KOPT-K1 (cell line): ENCODE measurements at regions not wholly inside any gene's neighbourhood (a gene's known extent, or its start where the extent isn't known, plus 50 kb on each side); places are given as distances from the start of the nearest gene placed in this dataset.
"Not testable (repeated sequence)": the region's sequence is repeated elsewhere in the genome, so short reads cannot be mapped to it uniquely, and the experiment has no call there.

Experiments used
- H3K27ac ChIP-seq: fragments of 200-600 bp; sonication (generic); 2 replicates; pipeline ENCODE4 v1.5.1; 2016; ENCODE audit warnings: antibody characterized with exemption, mild to moderate bottlenecking, low read depth, low read length; ENCODE audit not compliant: poor library complexity, severe bottlenecking
- H3K36me3 ChIP-seq: fragments of 200-600 bp; sonication (generic); 2 replicates; pipeline ENCODE4 v1.5.1; 2017; ENCODE audit warnings: antibody characterized with exemption, mild to moderate bottlenecking, low read length, moderate library complexity; ENCODE audit not compliant: insufficient read depth
- H3K9me3 ChIP-seq: fragments of 200-600 bp; sonication (generic); 2 replicates; pipeline ENCODE4 v1.5.1; 2017; ENCODE audit warnings: antibody characterized with exemption, low read length, mild to moderate bottlenecking; ENCODE audit not compliant: insufficient read depth, poor library complexity, severe bottlenecking

GRCh38 chr16:13357842-13358241 lies 456.4 kb downstream of the SHISA9 start:
- H3K27ac ChIP-seq, H3K9me3 ChIP-seq, H3K36me3 ChIP-seq: not testable (repeated sequence)

GRCh38 chr16:13359835-13360234 lies 458.4 kb downstream of the SHISA9 start:
- Histone ChIP-seq H3K9me3 (peaks cover 10% of the 10 kb centered on the region), H3K36me3 (no peaks in the 10 kb centered on the region), H3K27ac (no peak overlapping the region)

GRCh38 chr16:13372421-13372820 lies 471.0 kb downstream of the SHISA9 start:
- Histone ChIP-seq H3K36me3 (no peaks in the 10 kb centered on the region), H3K9me3 (no peaks in the 10 kb centered on the region)

GRCh38 chr16:13376174-13376573 lies 474.8 kb downstream of the SHISA9 start:
- Histone ChIP-seq H3K27ac (no peak overlapping the region), H3K36me3 (no peaks in the 10 kb centered on the region), H3K9me3 (no peaks in the 10 kb centered on the region)

More at GRCh38 chr16:13372421-13372820, 471.0 kb downstream of the SHISA9 start:
- H3K27ac ChIP-seq = no peak overlapping the region

- H3K27ac ChIP-seq = no peak overlapping the region
- no peaks in the 10 kb centered on the region for H3K36me3 ChIP-seq
- H3K9me3 ChIP-seq = no peaks in the 10 kb centered on the region
Measured at GRCh38 chr16:13377143-13377542, 475.7 kb downstream of the SHISA9 start.

- Histone ChIP-seq H3K27ac (no peak overlapping the region), H3K9me3 (no peaks in the 10 kb centered on the region), H3K36me3 (no peaks in the 10 kb centered on the region)
Measured at GRCh38 chr16:13378151-13378550, 476.8 kb downstream of the SHISA9 start.

- H3K36me3 ChIP-seq = no peaks in the 10 kb centered on the region
- no peak overlapping the region for H3K27ac ChIP-seq
- H3K9me3 ChIP-seq = no peaks in the 10 kb centered on the region
Measured at GRCh38 chr16:13379266-13379665, 477.9 kb downstream of the SHISA9 start.

GRCh38 chr16:13385156-13386040 lies 484.0 kb downstream of the SHISA9 start:
- H3K9me3 ChIP-seq = peaks cover 17% of the 10 kb centered on the region
- not testable (repeated sequence) for H3K27ac ChIP-seq

GRCh38 chr16:13390093-13390985 lies 488.9 kb downstream of the SHISA9 start:
- H3K27ac ChIP-seq = peak overlapping the region; percentile 55
- H3K36me3 ChIP-seq = no peaks in the 10 kb centered on the region
- H3K9me3 ChIP-seq = peaks cover 10% of the 10 kb centered on the region

More at GRCh38 chr16:13385156-13386040, 484.0 kb downstream of the SHISA9 start:
- H3K36me3 ChIP-seq = not testable (repeated sequence)

GRCh38 chr16:13390986-13391305 lies 489.5 kb downstream of the SHISA9 start:
- H3K36me3 ChIP-seq = no peaks in the 10 kb centered on the region
- peak overlapping the region; percentile 55 for H3K27ac ChIP-seq
- H3K9me3 ChIP-seq = peaks cover 4% of the 10 kb centered on the region

- H3K27ac ChIP-seq = no peak overlapping the region
- peaks cover under 1% of the 10 kb centered on the region for H3K9me3 ChIP-seq
- no peaks in the 10 kb centered on the region for H3K36me3 ChIP-seq
Measured at GRCh38 chr16:13391337-13391736, 489.9 kb downstream of the SHISA9 start.

GRCh38 chr16:13392341-13392740 lies 490.9 kb downstream of the SHISA9 start:
- Histone ChIP-seq H3K36me3 (no peaks in the 10 kb centered on the region), H3K27ac (no peak overlapping the region), H3K9me3 (no peaks in the 10 kb centered on the region)

GRCh38 chr16:13393816-13394215 lies 492.4 kb downstream of the SHISA9 start:
- H3K36me3 ChIP-seq = no peaks in the 10 kb centered on the region
- H3K27ac ChIP-seq = no peak overlapping the region
- no peaks in the 10 kb centered on the region for H3K9me3 ChIP-seq

- no peaks in the 10 kb centered on the region for H3K36me3 ChIP-seq
- H3K9me3 ChIP-seq = no peaks in the 10 kb centered on the region
- no peak overlapping the region for H3K27ac ChIP-seq
Measured at GRCh38 chr16:13394488-13394887, 493.1 kb downstream of the SHISA9 start.

- Histone ChIP-seq H3K27ac (no peak overlapping the region), H3K9me3 (no peaks in the 10 kb centered on the region), H3K36me3 (no peaks in the 10 kb centered on the region)
Measured at GRCh38 chr16:13397126-13397525, 495.7 kb downstream of the SHISA9 start.
